ENCODE measurements at regions not wholly inside any gene's neighbourhood (a gene's known extent, or its start where the extent isn't known, plus 50 kb on each side); places are given as distances from the start of the nearest gene placed in this dataset.

DNA sequence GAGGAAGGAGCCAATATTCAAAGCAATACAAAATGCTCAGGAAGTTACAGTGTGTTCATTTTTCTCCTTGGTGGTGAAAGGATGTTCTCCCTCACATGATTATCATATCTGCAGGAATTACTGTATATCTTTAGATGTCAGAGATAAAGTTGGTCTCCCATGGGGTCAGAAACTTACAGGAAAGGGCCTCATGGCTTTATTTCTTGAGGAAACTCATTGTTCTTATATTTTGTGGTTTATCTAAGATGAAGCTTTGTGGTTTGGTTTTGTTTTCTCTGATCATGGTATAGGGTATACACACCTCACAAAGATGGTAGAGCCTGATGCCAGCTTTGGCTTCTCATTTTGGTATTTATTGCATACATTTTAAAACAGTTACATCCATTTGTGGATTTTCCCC is 100.5 kb upstream of the STXBP5 start:
- H3K9me3 ChIP-seq (replicated peaks in 1 of 3) = no peaks in the 10 kb centered on the region
- H3K27me3 ChIP-seq = no peaks in the 10 kb centered on the region
- no peak for DNase-seq
- no peaks in the 10 kb centered on the region for H3K4me1 ChIP-seq (replicated peaks in 1 of 2)
- H3K4me3 ChIP-seq = no peak overlapping the region
- H3K27ac ChIP-seq = no peak overlapping the region
- TF ChIP-seq CTCF (IDR thresholded peaks at IDR 0.05) (no peak), POLR2A (IDR thresholded peaks at IDR 0.05) (no peak)
- intact Hi-C loops (cut with DNase I) = no loop called here
- H3K36me3 ChIP-seq (replicated peaks in 1 of 2) = no peaks in the 10 kb centered on the region

GRCh38 chr6:147105786-147106185 is 98.4 kb upstream of the STXBP5 start:
- 93 to 97% (median 94%) methylated on average over 5 of the region's 5 CpGs for WGBS, 4 donors
- H3K36me3 ChIP-seq (replicated peaks in 1 of 2) = no peaks in the 10 kb centered on the region

DNA sequence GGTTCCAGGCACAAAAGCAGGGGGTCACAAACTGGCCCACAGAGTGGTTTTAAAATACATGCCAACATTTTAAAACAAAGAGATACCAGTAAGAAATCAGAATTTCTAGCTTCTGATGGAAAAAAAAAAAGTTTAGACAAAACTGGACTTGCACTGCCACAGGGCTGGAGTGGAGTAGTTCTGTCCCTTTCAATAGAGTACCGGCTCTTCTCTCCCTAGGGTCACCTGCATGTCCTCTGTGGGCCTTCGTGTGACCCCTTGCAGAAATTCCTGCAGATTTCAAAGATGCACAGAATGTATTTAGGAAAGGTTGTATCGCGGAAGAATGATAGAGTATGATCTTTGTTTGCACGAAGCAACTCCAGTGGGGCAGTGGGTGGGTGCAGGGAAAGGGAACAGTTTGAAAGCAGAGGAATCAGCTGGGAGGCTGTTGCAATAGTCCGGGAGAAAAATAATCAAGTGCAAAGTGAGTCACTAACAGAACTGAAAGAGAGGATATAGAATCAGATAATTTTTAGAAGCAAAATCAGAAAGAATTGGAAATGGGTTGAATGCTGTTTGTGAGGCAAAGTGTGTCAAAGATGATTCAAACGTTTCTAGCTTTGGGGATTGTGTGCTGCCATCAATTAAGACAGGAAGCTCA is 97.3 kb upstream of the STXBP5 start:
- peak overlapping the region in 1 of 4 donors; percentile 20 for H3K4me3 ChIP-seq
- intact Hi-C loops (cut with DNase I) = no loop called here
- no peak for TF ChIP-seq CTCF (IDR thresholded peaks at IDR 0.05)
- TF ChIP-seq POLR2A (IDR thresholded peaks at IDR 0.05) = no peak

More at GRCh38 chr6:147105786-147106185, 98.4 kb upstream of the STXBP5 start:
- TF ChIP-seq CTCF (IDR thresholded peaks at IDR 0.05) (no peak), POLR2A (IDR thresholded peaks at IDR 0.05) (no peak)
- intact Hi-C loops (cut with DNase I) = no loop called here
- Histone ChIP-seq H3K27me3 (no peaks in the 10 kb centered on the region), H3K4me3 (no peak overlapping the region), H3K9me3 (replicated peaks in 1 of 3) (no peaks in the 10 kb centered on the region), H3K27ac (no peak overlapping the region), H3K4me1 (replicated peaks in 1 of 2) (no peaks in the 10 kb centered on the region)
- no peak for DNase-seq

DNA sequence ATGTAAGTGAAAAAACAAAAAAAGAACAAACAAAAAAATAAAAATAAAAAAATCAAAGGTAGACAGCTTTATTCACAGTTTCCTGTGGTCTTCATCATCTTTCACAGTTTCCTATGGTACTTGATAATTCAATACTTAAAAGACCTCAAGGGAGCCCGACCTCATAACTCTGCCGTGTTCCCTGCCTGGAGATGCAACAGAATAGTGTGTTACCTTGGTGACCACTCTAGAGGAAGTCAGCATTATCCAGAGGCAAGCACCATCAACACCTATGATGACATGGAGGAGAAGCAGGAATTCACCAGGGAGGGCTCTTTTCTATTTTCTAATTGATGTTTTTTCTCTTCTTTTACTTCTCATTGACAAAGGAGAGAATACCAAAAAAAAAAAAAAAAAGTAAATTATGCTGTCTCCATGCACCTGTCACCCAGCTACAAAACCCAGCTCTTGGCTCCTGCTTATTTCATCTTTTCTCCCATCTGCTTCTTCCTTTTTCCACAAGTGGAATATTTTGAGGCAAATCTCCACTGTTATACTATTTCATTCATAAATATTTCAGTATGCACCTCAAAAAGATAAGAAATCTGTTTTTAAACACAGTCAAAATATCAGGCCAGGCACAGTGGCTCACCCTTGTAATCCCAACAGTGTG is 95.8 kb upstream of the STXBP5 start:
- Histone ChIP-seq H3K4me3 (no peak overlapping the region), H3K27me3 (no peaks in the 10 kb centered on the region), H3K36me3 (replicated peaks in 1 of 2) (no peaks in the 10 kb centered on the region), H3K9me3 (replicated peaks in 1 of 3) (no peaks in the 10 kb centered on the region), H3K4me1 (replicated peaks in 1 of 2) (no peaks in the 10 kb centered on the region), H3K27ac (no peak overlapping the region)
- TF ChIP-seq POLR2A (IDR thresholded peaks at IDR 0.05) = no peak
- TF ChIP-seq CTCF (IDR thresholded peaks at IDR 0.05) = no peak
- DNase-seq = no peak
- intact Hi-C loops (cut with DNase I) = no loop called here
- WGBS, 4 donors = 73 to 80% (median 79%) methylated on average over 2 of the region's 2 CpGs

More for the DNA sequence above, 97.3 kb upstream of the STXBP5 start:
- Histone ChIP-seq H3K27me3 (no peaks in the 10 kb centered on the region), H3K27ac (no peak overlapping the region), H3K9me3 (replicated peaks in 1 of 3) (no peaks in the 10 kb centered on the region), H3K36me3 (replicated peaks in 1 of 2) (no peaks in the 10 kb centered on the region), H3K4me1 (replicated peaks in 1 of 2) (no peaks in the 10 kb centered on the region)
- 53 to 66% (median 57%) methylated on average over 7 of the region's 7 CpGs for WGBS, 4 donors
- peak in 5 of 7 donors; percentile 19 to 44 (median 35) for DNase-seq
